Body of pancreas (tissue), 4 donors: ENCODE measurements at regions not wholly inside any gene's neighbourhood (a gene's known extent, or its start where the extent isn't known, plus 50 kb on each side); places are given as distances from the start of the nearest gene placed in this dataset.

ENCODE experiments used
- POLR2A ChIP-seq, 3 donors: fragments of 450-650 bp; IDR thresholded peaks; one replicate each; pipeline ENCODE4 v1.6.1; 2016; ENCODE audit warnings: antibody characterized with exemption in 3 of 3, mild to moderate bottlenecking in 2 of 3
- TF ChIP-seq, protein P1 (sequence below), 7 experiments: fragments of 450-650 bp in 4 of 7; fragments of 200-600 bp in 3 of 7; sonication (generic) in 3 of 7; IDR thresholded peaks; one replicate each; pipeline ENCODE4 v1.5.1; 2016 to 2019; ENCODE audit warnings: antibody characterized with exemption in 7 of 7

DNA sequence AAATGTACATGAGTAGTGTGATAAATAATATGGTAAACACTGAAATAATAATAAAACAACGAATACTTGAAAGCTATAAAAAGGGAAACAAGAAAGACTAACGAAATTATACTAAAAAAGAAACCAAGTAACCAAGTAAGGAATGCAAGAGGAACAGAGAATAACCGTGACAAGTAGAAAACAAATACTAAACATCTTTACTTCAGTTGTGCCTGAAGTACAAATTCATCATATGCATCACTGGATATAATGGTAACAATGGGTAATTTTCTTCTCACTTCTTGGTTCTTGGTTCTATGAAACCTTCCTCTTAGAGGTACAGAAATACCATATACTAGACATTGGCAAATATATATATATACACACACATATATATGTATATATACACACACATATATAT is 1093.6 kb upstream of the B3GALT2 start:
- TF ChIP-seq POLR2A (IDR thresholded peaks at IDR 0.05) = no peak
- TF ChIP-seq, protein P1, sequence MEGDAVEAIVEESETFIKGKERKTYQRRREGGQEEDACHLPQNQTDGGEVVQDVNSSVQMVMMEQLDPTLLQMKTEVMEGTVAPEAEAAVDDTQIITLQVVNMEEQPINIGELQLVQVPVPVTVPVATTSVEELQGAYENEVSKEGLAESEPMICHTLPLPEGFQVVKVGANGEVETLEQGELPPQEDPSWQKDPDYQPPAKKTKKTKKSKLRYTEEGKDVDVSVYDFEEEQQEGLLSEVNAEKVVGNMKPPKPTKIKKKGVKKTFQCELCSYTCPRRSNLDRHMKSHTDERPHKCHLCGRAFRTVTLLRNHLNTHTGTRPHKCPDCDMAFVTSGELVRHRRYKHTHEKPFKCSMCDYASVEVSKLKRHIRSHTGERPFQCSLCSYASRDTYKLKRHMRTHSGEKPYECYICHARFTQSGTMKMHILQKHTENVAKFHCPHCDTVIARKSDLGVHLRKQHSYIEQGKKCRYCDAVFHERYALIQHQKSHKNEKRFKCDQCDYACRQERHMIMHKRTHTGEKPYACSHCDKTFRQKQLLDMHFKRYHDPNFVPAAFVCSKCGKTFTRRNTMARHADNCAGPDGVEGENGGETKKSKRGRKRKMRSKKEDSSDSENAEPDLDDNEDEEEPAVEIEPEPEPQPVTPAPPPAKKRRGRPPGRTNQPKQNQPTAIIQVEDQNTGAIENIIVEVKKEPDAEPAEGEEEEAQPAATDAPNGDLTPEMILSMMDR (IDR thresholded peaks at IDR 0.05) = no peak
